AG10803 (cell line): ENCODE measurements at regions not wholly inside any gene's neighbourhood (a gene's known extent, or its start where the extent isn't known, plus 50 kb on each side); places are given as distances from the start of the nearest gene placed in this dataset.

ENCODE experiments used
- DNase-seq: peaks from one replicate; pipeline ENCODE4 v3.0.0; 2010; ENCODE audit warnings: low read depth
- H3K4me3 ChIP-seq: 2 replicates; pipeline ENCODE4 v1.5.1; 2011; ENCODE audit warnings: mild to moderate bottlenecking, low read length, control low read depth
- CTCF ChIP-seq: conservative IDR thresholded peaks from 2 replicates; pipeline ENCODE4 v1.5.1; 2011; ENCODE audit warnings: mild to moderate bottlenecking, low read length, control low read depth, inconsistent platforms

GRCh38 chr7:83866582-83866981 lies 217.6 kb upstream of the SEMA3E start:
- no peak for DNase-seq
- no peak for TF ChIP-seq CTCF

GRCh38 chr7:83864551-83864950 lies 215.6 kb upstream of the SEMA3E start:
- no peak for TF ChIP-seq CTCF
- DNase-seq = no peak
- H3K4me3 ChIP-seq = no peak overlapping the region

More at GRCh38 chr7:83866582-83866981, 217.6 kb upstream of the SEMA3E start:
- H3K4me3 ChIP-seq = no peak overlapping the region

- TF ChIP-seq CTCF = no peak
- DNase-seq = no peak
- H3K4me3 ChIP-seq = no peak overlapping the region
Observed at GRCh38 chr7:83863906-83864305, 215.0 kb upstream of the SEMA3E start.

GRCh38 chr7:83861876-83862275 lies 212.9 kb upstream of the SEMA3E start:
- DNase-seq = no peak

GRCh38 chr7:83859827-83860226 lies 210.9 kb upstream of the SEMA3E start:
- TF ChIP-seq CTCF = no peak
- no peak overlapping the region for H3K4me3 ChIP-seq
- no peak for DNase-seq

More at GRCh38 chr7:83861876-83862275, 212.9 kb upstream of the SEMA3E start:
- H3K4me3 ChIP-seq = no peak overlapping the region
- no peak for TF ChIP-seq CTCF

GRCh38 chr7:83857691-83858090 lies 208.8 kb upstream of the SEMA3E start:
- no peak for TF ChIP-seq CTCF
- no peak for DNase-seq
- H3K4me3 ChIP-seq = no peak overlapping the region

GRCh38 chr7:83856094-83856493 lies 207.2 kb upstream of the SEMA3E start:
- no peak for DNase-seq
- TF ChIP-seq CTCF = no peak
- no peak overlapping the region for H3K4me3 ChIP-seq
